Fibroblast of mammary gland (primary cell): ENCODE measurements at regions not wholly inside any gene's neighbourhood (a gene's known extent, or its start where the extent isn't known, plus 50 kb on each side); places are given as distances from the start of the nearest gene placed in this dataset.

Experiments used
- DNase-seq: peaks from one replicate; pipeline ENCODE4 v3.0.0-alpha.2; 2010; ENCODE audit warnings: low read depth
- H3K4me3 ChIP-seq: 2 replicates; pipeline ENCODE4 v1.5.1; 2011; ENCODE audit warnings: low read depth, mild to moderate bottlenecking, low read length, moderate library complexity; ENCODE audit not compliant: control insufficient read depth
- CTCF ChIP-seq: conservative IDR thresholded peaks from 2 replicates; pipeline ENCODE4 v1.5.1; 2011; ENCODE audit warnings: low read depth, low read length, inconsistent platforms; ENCODE audit not compliant: control insufficient read depth, insufficient read depth

DNA sequence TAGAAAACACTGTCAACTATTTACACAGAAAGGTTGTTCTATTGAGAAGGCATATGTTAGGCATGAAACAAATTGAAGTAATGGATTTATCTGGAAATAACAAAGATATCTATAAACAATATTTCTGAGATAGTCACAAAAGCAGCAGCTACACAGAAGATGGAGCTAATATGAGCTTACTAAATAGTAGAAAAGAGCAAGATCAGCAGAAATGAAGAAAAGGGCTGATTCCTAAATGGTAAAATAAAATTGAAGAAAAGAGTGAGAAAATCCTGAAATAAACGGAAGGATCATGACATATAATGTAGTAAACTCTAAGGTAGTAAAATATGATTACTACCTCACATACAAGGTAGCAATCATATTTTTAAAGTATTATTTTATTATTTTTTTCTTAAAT is 1263.9 kb downstream of the FSCB start:
- no peak overlapping the region for H3K4me3 ChIP-seq
- no peak for TF ChIP-seq CTCF
- DNase-seq: no peak

GRCh38 chr14:43232261-43232660 is 1274.8 kb downstream of the FSCB start:
- H3K4me3 ChIP-seq: no peak overlapping the region
- TF ChIP-seq CTCF: no peak
- no peak for DNase-seq

DNA sequence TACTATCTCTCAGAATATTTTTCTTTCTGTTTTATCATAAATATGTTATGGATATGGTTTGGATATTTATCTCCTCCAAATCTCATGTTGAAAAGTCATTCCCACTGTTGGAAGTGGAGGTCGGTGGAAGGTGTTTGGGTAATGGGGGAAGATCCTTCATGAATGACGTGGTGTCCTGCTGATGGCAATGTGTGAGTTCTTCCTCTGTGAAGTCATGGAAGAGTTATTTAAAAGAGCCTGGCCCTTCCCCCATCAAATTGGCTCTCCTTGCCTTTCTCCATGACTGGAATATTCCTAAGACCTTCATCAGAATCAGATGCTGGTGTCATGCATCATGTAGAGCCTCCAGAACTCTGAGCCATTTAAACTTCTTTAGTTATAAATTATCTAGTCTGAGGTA is 1291.6 kb downstream of the FSCB start:
- no peak for DNase-seq
- H3K4me3 ChIP-seq: no peak overlapping the region
- TF ChIP-seq CTCF: no peak

DNA sequence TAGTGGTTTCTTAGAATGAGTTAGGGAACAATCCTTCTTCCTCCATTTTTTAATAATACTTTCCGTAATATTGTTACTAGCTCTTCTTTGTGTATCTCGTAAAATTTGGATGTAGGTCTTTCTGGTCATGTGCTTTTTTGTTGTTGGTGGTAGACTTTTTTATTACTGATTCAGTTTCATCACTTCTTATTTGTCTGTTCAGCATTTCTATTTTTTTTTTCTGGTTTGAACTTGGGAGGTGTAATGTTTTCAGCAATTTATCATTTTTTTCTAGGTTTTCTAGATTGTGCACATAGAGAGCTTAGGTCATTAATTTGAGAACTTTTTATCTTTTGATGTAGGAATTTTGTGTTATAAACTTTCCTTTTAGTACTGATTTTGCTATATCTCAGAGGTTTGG is 1299.9 kb downstream of the FSCB start:
- no peak for DNase-seq

DNA sequence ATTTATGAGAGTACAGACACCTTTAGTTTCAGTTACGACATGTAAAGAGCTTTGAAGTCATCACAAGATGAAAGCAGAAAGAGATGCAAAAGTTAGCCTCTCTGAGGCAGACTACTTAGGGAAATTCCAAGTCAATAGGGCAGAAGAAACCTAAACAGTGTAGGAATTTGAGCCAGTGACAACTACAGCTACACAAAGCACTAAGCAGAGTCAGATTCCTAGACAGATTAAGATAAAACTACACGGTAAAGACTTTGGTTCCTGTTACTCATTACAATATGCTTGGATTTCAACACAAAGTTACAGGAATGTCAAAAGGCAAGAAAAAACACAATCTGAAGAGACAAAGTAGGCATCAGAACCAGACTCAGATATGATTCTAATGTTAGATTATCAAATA is 1302.3 kb downstream of the FSCB start:
- no peak for TF ChIP-seq CTCF
- H3K4me3 ChIP-seq: no peak overlapping the region
- no peak for DNase-seq

More for the DNA sequence above, 1299.9 kb downstream of the FSCB start:
- no peak for TF ChIP-seq CTCF
- no peak overlapping the region for H3K4me3 ChIP-seq

DNA sequence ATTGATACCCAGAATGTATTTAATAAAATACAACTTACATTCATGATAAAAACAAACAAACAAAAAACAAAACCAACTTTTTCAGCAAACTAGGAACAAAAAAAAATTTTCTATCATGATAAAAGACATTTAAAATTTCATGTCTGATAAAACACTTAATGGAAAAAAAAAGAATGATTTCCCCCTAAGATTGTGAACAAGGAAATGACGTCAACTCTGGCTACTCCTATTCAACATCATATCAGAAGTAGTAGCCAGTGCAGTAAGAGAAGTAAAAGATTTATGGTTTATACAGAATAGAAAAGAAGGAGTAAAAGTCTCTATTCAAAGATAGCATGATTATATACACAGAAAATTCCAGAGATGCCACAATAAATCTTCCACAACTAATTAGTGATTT is 1306.6 kb downstream of the FSCB start:
- no peak for TF ChIP-seq CTCF
- no peak overlapping the region for H3K4me3 ChIP-seq
- no peak for DNase-seq

DNA sequence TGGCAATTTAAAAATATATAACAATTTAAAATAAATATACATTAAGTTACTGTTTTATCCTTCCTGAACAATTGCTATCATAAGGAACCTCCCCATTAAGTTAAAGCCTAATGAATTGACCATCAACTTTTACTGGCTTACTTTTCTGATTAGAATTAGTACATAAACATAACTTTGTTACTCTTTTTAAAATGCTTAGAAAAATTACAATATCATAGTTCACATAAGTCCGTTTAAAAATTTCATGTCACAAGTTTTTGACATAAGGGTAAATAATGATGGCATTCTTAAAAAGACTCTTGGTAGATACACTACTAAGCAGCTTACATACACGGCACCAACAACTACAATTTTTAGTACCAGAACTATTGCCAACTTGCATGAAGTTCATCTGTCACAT is 1308.6 kb downstream of the FSCB start:
- DNase-seq: no peak
- no peak for TF ChIP-seq CTCF
- H3K4me3 ChIP-seq: no peak overlapping the region
